HepG2 (cell line): ENCODE measurements at regions not wholly inside any gene's neighbourhood (a gene's known extent, or its start where the extent isn't known, plus 50 kb on each side); places are given as distances from the start of the nearest gene placed in this dataset.

Experiments used
- MAX ChIP-seq: IDR thresholded peaks from 2 replicates; pipeline ENCODE4 v1.6.1; 2012; ENCODE audit warnings: inconsistent platforms
- MTA1 ChIP-seq: sonication (generic); formaldehyde crosslinking; IDR thresholded peaks from 2 replicates; pipeline ENCODE4 v1.4.0; 2020; ENCODE audit warnings: missing genetic modification reagents, mild to moderate bottlenecking, borderline replicate concordance
- NPAS2 ChIP-seq: sonication (generic); formaldehyde crosslinking; IDR thresholded peaks from 2 replicates; pipeline ENCODE4 v1.8.0; 2022; ENCODE audit warnings: mild to moderate bottlenecking, missing genetic modification reagents, borderline replicate concordance
- POLR2A ChIP-seq, 2 experiments: IDR thresholded peaks; 2 replicates each; pipeline ENCODE4 v1.6.1; 2011; ENCODE audit warnings: low read depth in 2 of 2, low read length in 2 of 2, mild to moderate bottlenecking in 1 of 2, moderate library complexity in 1 of 2; ENCODE audit not compliant: insufficient read depth in 1 of 2
- SALL2 ChIP-seq: sonication (generic); formaldehyde crosslinking; IDR thresholded peaks from 2 replicates; pipeline ENCODE4 v1.8.1; 2023; ENCODE audit warnings: mild to moderate bottlenecking, missing genetic modification reagents, inconsistent platforms
- TAF1 ChIP-seq: sonication (generic); formaldehyde crosslinking; IDR thresholded peaks from 2 replicates; pipeline ENCODE4 v1.4.0; 2020; ENCODE audit warnings: missing genetic modification reagents
- ZNF354B ChIP-seq: sonication (generic); formaldehyde crosslinking; IDR thresholded peaks from 2 replicates; pipeline ENCODE4 v1.8.0; 2022; ENCODE audit warnings: mild to moderate bottlenecking, missing genetic modification reagents
- ZNF597 ChIP-seq: sonication (generic); formaldehyde crosslinking; IDR thresholded peaks from 2 replicates; pipeline ENCODE4 v1.5.0; 2020; ENCODE audit warnings: missing genetic modification reagents

DNA sequence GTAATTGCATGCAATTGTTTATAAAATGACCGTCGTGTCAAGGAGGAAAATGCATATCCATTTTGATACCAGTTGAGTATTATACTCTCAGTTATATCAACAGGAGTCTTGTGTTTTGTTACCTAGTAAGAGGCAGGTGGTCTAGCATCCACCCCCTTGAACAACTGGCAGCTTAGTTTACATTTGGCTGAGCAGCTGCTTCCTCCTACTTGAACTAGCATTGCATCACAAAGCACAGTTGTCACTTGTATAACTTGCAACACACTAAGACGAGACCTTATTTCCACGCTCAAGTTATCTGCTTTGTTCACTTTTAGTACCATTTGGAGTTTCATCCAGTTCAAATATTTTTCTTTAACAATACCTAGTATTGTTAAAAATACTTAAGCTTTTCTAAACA, 75.4 kb upstream of the UBE2E3 start:
- TF ChIP-seq NPAS2 (no peak), MAX (no peak), ZNF597 (CRISPR knock-in tag) (no peak), ZNF354B (CRISPR knock-in tag) (no peak), TAF1 (no peak), POLR2A (IDR thresholded peaks at IDR 0.05; ENCODE audit: insufficient read depth in 1 of 2, low read depth in 2 of 2, low read length in 2 of 2) (no peak), MTA1 (CRISPR knock-in tag) (no peak), SALL2 (CRISPR knock-in tag) (no peak)
